CD4-positive, CD25-positive, alpha-beta regulatory T cell (primary cell): ENCODE measurements at regions not wholly inside any gene's neighbourhood (a gene's known extent, or its start where the extent isn't known, plus 50 kb on each side); places are given as distances from the start of the nearest gene placed in this dataset.

Experiments
- ATAC-seq, 2 donors: fragments of 150-1000 bp; cut with Tn5 transposase; one replicate each; pipeline ENCODE4 v1.10.0; 2021; ENCODE audit warnings: low read depth in 2 of 2, moderate number of reproducible peaks in 2 of 2, moderate library complexity in 1 of 2
- DNase-seq, 3 donors: peaks; one replicate each; pipeline versions ENCODE4 v3.0.0 to v3.0.0-alpha.2; 2012 to 2022; ENCODE audit warnings: mixed read lengths in 1 of 3
- H3K27ac ChIP-seq: one replicate; pipeline ENCODE4 v1.7.0; 2013; ENCODE audit warnings: mild to moderate bottlenecking, low read length; ENCODE audit not compliant: insufficient read depth, poor library complexity, severe bottlenecking
- H3K27me3 ChIP-seq: one replicate; pipeline ENCODE4 v1.7.0; 2013; ENCODE audit warnings: low read length; ENCODE audit not compliant: control insufficient read depth, insufficient read depth
- H3K36me3 ChIP-seq: one replicate; pipeline ENCODE4 v1.7.0; 2013; ENCODE audit warnings: mild to moderate bottlenecking, low read length, moderate library complexity; ENCODE audit not compliant: control insufficient read depth, insufficient read depth
- H3K4me1 ChIP-seq: 2 replicates; pipeline ENCODE4 v1.7.0; 2013; ENCODE audit warnings: mild to moderate bottlenecking, low read length; ENCODE audit not compliant: insufficient read depth, control insufficient read depth, poor library complexity, severe bottlenecking
- H3K4me3 ChIP-seq: one replicate; pipeline ENCODE4 v1.7.0; 2013; ENCODE audit warnings: low read depth, mild to moderate bottlenecking, low read length, moderate library complexity
- H3K9me3 ChIP-seq, 2 experiments: 1 replicate in 1 of 2; 2 replicates in 1 of 2; pipeline ENCODE4 v1.7.0; 2013; ENCODE audit warnings: low read length in 2 of 2, mild to moderate bottlenecking in 1 of 2, moderate library complexity in 1 of 2; ENCODE audit not compliant: control insufficient read depth in 2 of 2
- H3K27ac Mint-ChIP-seq, 3 donors: one replicate each; pipeline ENCODE4 v1.8.0; 2020 to 2022; ENCODE audit warnings: mild to moderate bottlenecking in 3 of 3, mixed read lengths in 3 of 3, moderate library complexity in 2 of 3
- H3K27me3 Mint-ChIP-seq: one replicate; pipeline ENCODE4 v1.8.0; 2022; ENCODE audit warnings: mild to moderate bottlenecking, mixed read lengths
- H3K36me3 Mint-ChIP-seq: one replicate; pipeline ENCODE4 v1.8.0; 2020; ENCODE audit warnings: mixed read lengths
- H3K4me1 Mint-ChIP-seq, 4 donors: one replicate each; pipeline ENCODE4 v1.8.0; 2020 to 2022; ENCODE audit warnings: mixed read lengths in 4 of 4, mild to moderate bottlenecking in 1 of 4
- H3K4me3 Mint-ChIP-seq, 4 donors: one replicate each; pipeline ENCODE4 v1.8.0; 2020 to 2022; ENCODE audit warnings: mild to moderate bottlenecking in 4 of 4, mixed read lengths in 4 of 4, moderate library complexity in 3 of 4
- H3K9me3 Mint-ChIP-seq, 7 donors: one replicate each; pipeline ENCODE4 v1.8.0; 2020 to 2022; ENCODE audit warnings: mixed read lengths in 7 of 7, mild to moderate bottlenecking in 3 of 7, moderate library complexity in 2 of 7

- H3K36me3 Mint-ChIP-seq = no peaks in the 10 kb centered on the region
These were observed 568.4 kb upstream of the ZNF385D start for GRCh38 chr3:22319446-22319845.

GRCh38 chr3:22322861-22323260 lies 571.9 kb upstream of the ZNF385D start:
- no peak overlapping the region for H3K27ac ChIP-seq
- Mint-ChIP-seq H3K4me1 (no peaks in the 10 kb centered on the region), H3K9me3 (peaks cover 0 to 14% (median 4%) of the 10 kb centered on the region in 7 donors), H3K27me3 (no peaks in the 10 kb centered on the region), H3K36me3 (no peaks in the 10 kb centered on the region), H3K4me3 (no peak overlapping the region), H3K27ac (no peak overlapping the region)
- no peak for ATAC-seq
- H3K27me3 ChIP-seq = no peaks in the 10 kb centered on the region
- DNase-seq = no peak
- H3K4me3 ChIP-seq = no peak overlapping the region
- H3K36me3 ChIP-seq = no peaks in the 10 kb centered on the region
- no peaks in the 10 kb centered on the region for H3K4me1 ChIP-seq
- no peaks in the 10 kb centered on the region for H3K9me3 ChIP-seq

More at GRCh38 chr3:22319446-22319845, 568.4 kb upstream of the ZNF385D start:
- no peak overlapping the region for H3K27ac Mint-ChIP-seq
- Histone ChIP-seq H3K4me3 (no peak overlapping the region), H3K27ac (no peak overlapping the region), H3K9me3 (no peaks in the 10 kb centered on the region), H3K27me3 (no peaks in the 10 kb centered on the region), H3K4me1 (no peaks in the 10 kb centered on the region), H3K36me3 (no peaks in the 10 kb centered on the region)
- no peaks in the 10 kb centered on the region for H3K27me3 Mint-ChIP-seq
- ATAC-seq (no peak), DNase-seq (no peak)
- H3K4me1 Mint-ChIP-seq = no peaks in the 10 kb centered on the region
- peaks cover 0 to 9% (median 4%) of the 10 kb centered on the region in 7 donors for H3K9me3 Mint-ChIP-seq
- no peak overlapping the region for H3K4me3 Mint-ChIP-seq

GRCh38 chr3:22326305-22326704 lies 575.3 kb upstream of the ZNF385D start:
- Mint-ChIP-seq H3K4me3 (no peak overlapping the region), H3K36me3 (no peaks in the 10 kb centered on the region), H3K9me3 (peaks cover 0 to 14% (median 6%) of the 10 kb centered on the region in 7 donors), H3K4me1 (no peaks in the 10 kb centered on the region), H3K27me3 (no peaks in the 10 kb centered on the region), H3K27ac (peak overlapping the region in 1 of 3 donors; percentile 17)
- Histone ChIP-seq H3K4me3 (no peak overlapping the region), H3K27ac (no peak overlapping the region), H3K36me3 (no peaks in the 10 kb centered on the region), H3K4me1 (no peaks in the 10 kb centered on the region), H3K9me3 (no peaks in the 10 kb centered on the region), H3K27me3 (no peaks in the 10 kb centered on the region)
- no peak for ATAC-seq
- no peak for DNase-seq

GRCh38 chr3:22334996-22335395 lies 584.0 kb upstream of the ZNF385D start:
- Mint-ChIP-seq H3K4me3 (no peak overlapping the region), H3K27ac (no peak overlapping the region), H3K36me3 (no peaks in the 10 kb centered on the region), H3K27me3 (no peaks in the 10 kb centered on the region), H3K4me1 (no peaks in the 10 kb centered on the region), H3K9me3 (peaks cover 0 to 11% (median 3%) of the 10 kb centered on the region in 7 donors)
- peaks cover 0 to 3% of the 10 kb centered on the region in 2 experiments for H3K9me3 ChIP-seq
- H3K36me3 ChIP-seq = no peaks in the 10 kb centered on the region
- no peak overlapping the region for H3K27ac ChIP-seq
- no peak overlapping the region for H3K4me3 ChIP-seq
- ATAC-seq = no peak
- no peaks in the 10 kb centered on the region for H3K4me1 ChIP-seq
- DNase-seq = no peak
- no peaks in the 10 kb centered on the region for H3K27me3 ChIP-seq

- H3K27ac ChIP-seq = no peak overlapping the region
- H3K27me3 ChIP-seq = no peaks in the 10 kb centered on the region
- peaks cover 0 to 8% of the 10 kb centered on the region in 2 experiments for H3K9me3 ChIP-seq
- no peak overlapping the region for H3K4me3 ChIP-seq
- Mint-ChIP-seq H3K36me3 (no peaks in the 10 kb centered on the region), H3K27me3 (no peaks in the 10 kb centered on the region), H3K9me3 (peaks cover 0 to 12% (median 2%) of the 10 kb centered on the region in 7 donors), H3K27ac (no peak overlapping the region), H3K4me1 (no peaks in the 10 kb centered on the region), H3K4me3 (no peak overlapping the region)
- no peak for ATAC-seq
- no peaks in the 10 kb centered on the region for H3K36me3 ChIP-seq
- H3K4me1 ChIP-seq = no peaks in the 10 kb centered on the region
- no peak for DNase-seq
These were observed 598.3 kb upstream of the ZNF385D start for GRCh38 chr3:22349215-22349851.

- H3K9me3 Mint-ChIP-seq = peaks cover 0 to 17% (median 2%) of the 10 kb centered on the region in 7 donors
- H3K4me3 Mint-ChIP-seq = no peak overlapping the region
- no peaks in the 10 kb centered on the region for H3K4me1 Mint-ChIP-seq
- H3K4me3 ChIP-seq = no peak overlapping the region
- DNase-seq = no peak
- H3K9me3 ChIP-seq = no peaks in the 10 kb centered on the region
- no peak overlapping the region for H3K27ac Mint-ChIP-seq
- H3K27ac ChIP-seq = no peak overlapping the region
- no peaks in the 10 kb centered on the region for H3K36me3 ChIP-seq
- H3K36me3 Mint-ChIP-seq = no peaks in the 10 kb centered on the region
- H3K27me3 ChIP-seq = no peaks in the 10 kb centered on the region
- H3K4me1 ChIP-seq = no peaks in the 10 kb centered on the region
- ATAC-seq = no peak
- H3K27me3 Mint-ChIP-seq = no peaks in the 10 kb centered on the region
These were observed 600.8 kb upstream of the ZNF385D start for GRCh38 chr3:22351806-22352205.

- H3K27ac ChIP-seq = no peak overlapping the region
- H3K27me3 Mint-ChIP-seq = no peaks in the 10 kb centered on the region
- no peaks in the 10 kb centered on the region for H3K4me1 ChIP-seq
- H3K36me3 Mint-ChIP-seq = no peaks in the 10 kb centered on the region
- peaks cover 0 to 17% (median 2%) of the 10 kb centered on the region in 7 donors for H3K9me3 Mint-ChIP-seq
- ATAC-seq = no peak
- no peak overlapping the region for H3K4me3 ChIP-seq
- no peaks in the 10 kb centered on the region for H3K9me3 ChIP-seq
- no peaks in the 10 kb centered on the region for H3K36me3 ChIP-seq
- no peak overlapping the region for H3K27ac Mint-ChIP-seq
- no peaks in the 10 kb centered on the region for H3K4me1 Mint-ChIP-seq
- no peaks in the 10 kb centered on the region for H3K27me3 ChIP-seq
- DNase-seq = no peak
- no peak overlapping the region for H3K4me3 Mint-ChIP-seq
These were observed 602.1 kb upstream of the ZNF385D start for GRCh38 chr3:22353126-22353525.

GRCh38 chr3:22358334-22358733 lies 607.3 kb upstream of the ZNF385D start:
- Histone ChIP-seq H3K27ac (no peak overlapping the region), H3K27me3 (no peaks in the 10 kb centered on the region), H3K36me3 (no peaks in the 10 kb centered on the region), H3K4me3 (no peak overlapping the region), H3K9me3 (no peaks in the 10 kb centered on the region), H3K4me1 (no peaks in the 10 kb centered on the region)
- Mint-ChIP-seq H3K36me3 (no peaks in the 10 kb centered on the region), H3K27ac (no peak overlapping the region), H3K4me3 (no peak overlapping the region), H3K9me3 (peaks cover 1 to 28% (median 5%) of the 10 kb centered on the region in 7 donors), H3K27me3 (no peaks in the 10 kb centered on the region), H3K4me1 (no peaks in the 10 kb centered on the region)
- no peak for DNase-seq
- no peak for ATAC-seq
